ENCODE measurements at regions not wholly inside any gene's neighbourhood (a gene's known extent, or its start where the extent isn't known, plus 50 kb on each side); places are given as distances from the start of the nearest gene placed in this dataset.

DNA sequence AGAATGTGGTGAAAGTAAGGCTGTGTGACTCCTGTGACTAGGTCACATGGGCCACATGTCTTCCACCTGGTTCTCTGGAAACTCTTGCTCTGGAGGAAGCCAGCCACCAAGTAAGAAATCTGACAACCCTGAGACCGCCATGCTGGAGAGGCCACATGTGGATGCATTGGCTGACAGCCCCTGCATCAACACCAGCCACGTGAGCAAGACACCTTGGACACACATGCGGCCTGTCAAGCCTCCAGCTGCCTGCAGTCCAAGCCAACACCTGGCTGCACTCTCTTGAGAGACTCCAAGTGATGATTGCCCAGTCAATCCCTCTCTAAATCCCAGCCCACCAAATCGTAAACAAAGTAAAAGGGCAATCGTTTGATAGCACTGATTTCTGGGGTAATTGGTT, 112.6 kb downstream of the FOXL1 start:
- no peaks in the 10 kb centered on the region for H3K9me3 ChIP-seq
- no peaks in the 10 kb centered on the region for H3K36me3 ChIP-seq (ENCODE audit: control insufficient read depth in 2 of 2, extremely low read depth in 1 of 2, insufficient read depth in 1 of 2, low read length in 1 of 2)
- H3K27me3 ChIP-seq (replicated peaks in 1 of 2; ENCODE audit: control insufficient read depth in 2 of 2, extremely low read depth in 1 of 2, insufficient read depth in 2 of 2, low read length in 1 of 2): peaks cover 6 to 8% of the 10 kb centered on the region in 2 experiments
- H3K9me3 Mint-ChIP-seq: no peaks in the 10 kb centered on the region
- ATAC-seq (replicated peaks in 1 of 4) (no peak), DNase-seq (no peak)
- ChIA-PET POLR2A (no interaction called here), CTCF (no interaction called here)
- H3K27ac Mint-ChIP-seq: no peak overlapping the region
- H3K4me3 Mint-ChIP-seq: no peak overlapping the region
- H3K4me1 ChIP-seq (ENCODE audit: control insufficient read depth in 1 of 2, extremely low read depth in 1 of 2, insufficient read depth in 2 of 2, low read length in 2 of 2): no peaks in the 10 kb centered on the region
- WGBS (ENCODE audit: insufficient coverage): 73% methylated on average over 3 of the region's 5 CpGs
- no peak overlapping the region for H3K27ac ChIP-seq (ENCODE audit: low read length)
- no peaks in the 10 kb centered on the region for H3K36me3 Mint-ChIP-seq
- H3K4me3 ChIP-seq (ENCODE audit: control insufficient read depth in 1 of 2, extremely low read depth in 1 of 2, low read length in 1 of 2): no peak overlapping the region
- H3K4me1 Mint-ChIP-seq: no peaks in the 10 kb centered on the region
- H3K27me3 Mint-ChIP-seq: peaks cover 4 to 6% of the 10 kb centered on the region in 2 donors

DNA sequence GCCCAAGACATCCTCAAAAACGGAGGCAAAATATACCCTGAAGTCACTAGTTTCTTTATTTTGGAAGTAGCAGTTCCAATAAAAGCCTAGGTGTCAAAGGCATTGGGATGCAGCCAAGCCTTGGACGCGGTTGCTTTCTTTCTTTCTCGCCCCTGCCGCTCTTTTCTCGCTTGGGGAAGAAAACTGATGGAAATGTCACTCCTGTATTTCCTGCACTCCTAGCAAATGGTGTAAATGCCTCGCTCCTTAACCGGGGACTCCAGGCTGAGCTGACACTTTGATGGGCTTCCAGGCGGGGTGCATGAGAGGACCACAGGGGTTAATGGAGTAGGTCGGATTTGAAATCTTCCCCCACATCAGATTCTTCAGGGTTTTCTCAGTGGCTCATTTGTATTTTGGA, 114.1 kb downstream of the FOXL1 start:
- peaks cover 0 to 7% of the 10 kb centered on the region in 2 donors for H3K27me3 Mint-ChIP-seq
- H3K27ac ChIP-seq (ENCODE audit: low read length): no peak overlapping the region
- no peaks in the 10 kb centered on the region for H3K9me3 Mint-ChIP-seq
- ATAC-seq (replicated peaks in 1 of 4) (no peak), DNase-seq (no peak)
- no peak overlapping the region for H3K4me3 ChIP-seq (ENCODE audit: control insufficient read depth in 1 of 2, extremely low read depth in 1 of 2, low read length in 1 of 2)
- H3K27me3 ChIP-seq (replicated peaks in 1 of 2; ENCODE audit: control insufficient read depth in 2 of 2, extremely low read depth in 1 of 2, insufficient read depth in 2 of 2, low read length in 1 of 2): peaks cover 6 to 8% of the 10 kb centered on the region in 2 experiments
- no peaks in the 10 kb centered on the region for H3K36me3 ChIP-seq (ENCODE audit: control insufficient read depth in 2 of 2, extremely low read depth in 1 of 2, insufficient read depth in 1 of 2, low read length in 1 of 2)
- no peak overlapping the region for H3K27ac Mint-ChIP-seq
- H3K4me1 ChIP-seq (ENCODE audit: control insufficient read depth in 1 of 2, extremely low read depth in 1 of 2, insufficient read depth in 2 of 2, low read length in 2 of 2): no peaks in the 10 kb centered on the region
- ChIA-PET CTCF (no interaction called here), POLR2A (no interaction called here)
- 79% methylated on average over 3 of the region's 10 CpGs for WGBS (ENCODE audit: insufficient coverage)
- H3K4me3 Mint-ChIP-seq: no peak overlapping the region
- no peaks in the 10 kb centered on the region for H3K36me3 Mint-ChIP-seq
- no peaks in the 10 kb centered on the region for H3K4me1 Mint-ChIP-seq
- no peaks in the 10 kb centered on the region for H3K9me3 ChIP-seq

- Histone ChIP-seq H3K27ac (ENCODE audit: low read length) (no peak overlapping the region), H3K4me3 (ENCODE audit: control insufficient read depth in 1 of 2, extremely low read depth in 1 of 2, low read length in 1 of 2) (no peak overlapping the region), H3K4me1 (ENCODE audit: control insufficient read depth in 1 of 2, extremely low read depth in 1 of 2, insufficient read depth in 2 of 2, low read length in 2 of 2) (no peaks in the 10 kb centered on the region), H3K36me3 (ENCODE audit: control insufficient read depth in 2 of 2, extremely low read depth in 1 of 2, insufficient read depth in 1 of 2, low read length in 1 of 2) (no peaks in the 10 kb centered on the region), H3K9me3 (no peaks in the 10 kb centered on the region), H3K27me3 (replicated peaks in 1 of 2; ENCODE audit: control insufficient read depth in 2 of 2, extremely low read depth in 1 of 2, insufficient read depth in 2 of 2, low read length in 1 of 2) (peaks cover 6 to 8% of the 10 kb centered on the region in 2 experiments)
- WGBS (ENCODE audit: insufficient coverage): 86% methylated on average over 2 of the region's 5 CpGs
- DNase-seq (no peak), ATAC-seq (replicated peaks in 1 of 4) (no peak)
- no peaks in the 10 kb centered on the region for H3K36me3 Mint-ChIP-seq
- no peaks in the 10 kb centered on the region for H3K9me3 Mint-ChIP-seq
- H3K27me3 Mint-ChIP-seq: peaks cover 0 to 6% of the 10 kb centered on the region in 2 donors
- POLR2A ChIA-PET: no interaction called here
- H3K27ac Mint-ChIP-seq: no peak overlapping the region
- no peak overlapping the region for H3K4me3 Mint-ChIP-seq
- CTCF ChIA-PET: no interaction called here
- H3K4me1 Mint-ChIP-seq: no peaks in the 10 kb centered on the region
Observed at GRCh38 chr16:86693033-86693432, 114.7 kb downstream of the FOXL1 start.

DNA sequence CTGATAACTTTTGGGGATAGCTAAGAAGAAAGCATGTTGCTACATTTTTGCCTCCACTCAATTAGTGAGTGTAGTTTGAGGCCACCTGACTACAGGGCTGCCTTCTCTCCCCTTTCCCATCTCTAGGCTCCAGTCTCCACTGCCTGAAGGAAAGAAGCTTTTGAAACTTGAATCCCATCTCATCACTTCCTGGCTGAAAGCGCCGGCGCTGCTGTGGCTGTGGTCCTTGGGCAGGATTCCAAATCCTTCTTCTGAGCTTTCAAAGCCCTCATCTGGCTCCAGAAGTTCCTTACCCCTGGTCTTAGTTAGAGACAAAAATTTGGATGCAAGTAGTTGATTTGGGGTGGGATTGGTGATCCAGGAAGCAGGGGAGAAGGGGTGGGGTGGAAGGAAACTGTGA, 119.4 kb downstream of the FOXL1 start:
- Histone ChIP-seq H3K4me3 (ENCODE audit: control insufficient read depth in 1 of 2, extremely low read depth in 1 of 2, low read length in 1 of 2) (no peak overlapping the region), H3K9me3 (no peaks in the 10 kb centered on the region), H3K36me3 (ENCODE audit: control insufficient read depth in 2 of 2, extremely low read depth in 1 of 2, insufficient read depth in 1 of 2, low read length in 1 of 2) (no peaks in the 10 kb centered on the region), H3K27me3 (replicated peaks in 1 of 2; ENCODE audit: control insufficient read depth in 2 of 2, extremely low read depth in 1 of 2, insufficient read depth in 2 of 2, low read length in 1 of 2) (peaks cover 6 to 12% of the 10 kb centered on the region in 2 experiments), H3K27ac (ENCODE audit: low read length) (no peak overlapping the region), H3K4me1 (ENCODE audit: control insufficient read depth in 1 of 2, extremely low read depth in 1 of 2, insufficient read depth in 2 of 2, low read length in 2 of 2) (no peaks in the 10 kb centered on the region)
- H3K4me3 Mint-ChIP-seq: no peak overlapping the region
- no CpG with 5 or more reads among the region's 3 CpGs for WGBS (ENCODE audit: insufficient coverage)
- no peak for ATAC-seq (replicated peaks in 1 of 4)
- CTCF ChIA-PET: no interaction called here
- peaks cover 0 to 1% of the 10 kb centered on the region in 2 donors for H3K27me3 Mint-ChIP-seq
- H3K36me3 Mint-ChIP-seq: no peaks in the 10 kb centered on the region
- no peak overlapping the region for H3K27ac Mint-ChIP-seq
- DNase-seq: no peak
- no peaks in the 10 kb centered on the region for H3K9me3 Mint-ChIP-seq
- H3K4me1 Mint-ChIP-seq: no peaks in the 10 kb centered on the region
- POLR2A ChIA-PET: no interaction called here

DNA sequence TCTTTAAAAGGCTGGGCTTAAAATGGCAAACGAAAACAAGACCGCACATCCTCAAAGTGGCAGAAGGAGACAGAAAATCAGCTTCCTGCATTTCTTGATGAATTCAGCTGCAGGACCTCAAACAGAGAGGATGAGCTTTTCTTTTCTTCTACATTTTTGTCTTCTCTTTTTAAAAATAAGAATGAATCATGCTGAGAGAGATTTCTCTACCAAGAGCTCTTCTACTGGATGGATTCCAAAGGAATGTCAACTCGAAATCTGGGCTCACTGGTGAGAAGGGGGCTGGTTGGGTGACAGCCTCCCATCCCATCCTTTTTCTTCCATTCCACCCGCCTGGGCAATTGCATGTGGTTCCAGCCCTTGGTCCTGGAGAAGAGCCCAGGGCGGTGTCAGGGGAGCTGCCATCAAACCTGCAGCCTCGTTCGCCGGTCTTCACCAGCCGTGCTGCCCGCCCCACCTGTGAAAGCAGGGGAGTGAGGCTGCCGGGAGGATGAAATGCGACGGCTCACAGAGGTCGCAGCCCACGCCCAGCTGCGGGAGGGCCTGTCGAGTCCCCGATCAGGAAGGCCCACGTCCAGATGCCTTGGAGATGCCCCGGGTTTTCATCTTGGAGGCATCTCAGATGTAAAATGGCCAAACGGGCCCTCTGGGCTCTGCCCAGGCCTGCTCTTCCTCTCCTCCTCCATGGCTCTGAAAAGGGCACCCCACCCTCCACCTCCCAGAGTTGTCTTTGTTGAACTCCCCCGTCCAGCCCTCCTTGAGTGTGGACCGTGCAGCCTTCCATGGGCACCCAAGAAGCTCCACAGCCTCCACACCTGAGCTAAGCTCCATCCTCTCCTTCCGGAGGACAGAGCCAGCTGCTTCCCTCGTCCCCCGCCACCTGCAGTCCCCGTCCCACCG, 121.9 kb downstream of the FOXL1 start:
- Mint-ChIP-seq H3K27me3 (peaks cover 0 to 7% of the 10 kb centered on the region in 2 donors), H3K4me3 (no peak overlapping the region), H3K4me1 (no peaks in the 10 kb centered on the region), H3K27ac (no peak overlapping the region), H3K36me3 (no peaks in the 10 kb centered on the region), H3K9me3 (no peaks in the 10 kb centered on the region)
- no peaks in the 10 kb centered on the region for H3K36me3 ChIP-seq (ENCODE audit: control insufficient read depth in 2 of 2, extremely low read depth in 1 of 2, insufficient read depth in 1 of 2, low read length in 1 of 2)
- POLR2A ChIA-PET: no interaction called here
- ATAC-seq (replicated peaks in 1 of 4) (no peak), DNase-seq (no peak)
- no peaks in the 10 kb centered on the region for H3K9me3 ChIP-seq
- peaks cover 0 to 7% of the 10 kb centered on the region in 2 experiments for H3K27me3 ChIP-seq (replicated peaks in 1 of 2; ENCODE audit: control insufficient read depth in 2 of 2, extremely low read depth in 1 of 2, insufficient read depth in 2 of 2, low read length in 1 of 2)
- no peaks in the 10 kb centered on the region for H3K4me1 ChIP-seq (ENCODE audit: control insufficient read depth in 1 of 2, extremely low read depth in 1 of 2, insufficient read depth in 2 of 2, low read length in 2 of 2)
- WGBS (ENCODE audit: insufficient coverage): 91% methylated on average over 26 of the region's 28 CpGs
- no peak overlapping the region for H3K4me3 ChIP-seq (ENCODE audit: control insufficient read depth in 1 of 2, extremely low read depth in 1 of 2, low read length in 1 of 2)
- CTCF ChIA-PET: no interaction called here
- H3K27ac ChIP-seq (ENCODE audit: low read length): no peak overlapping the region

GRCh38 chr16:86701286-86701975, 123.1 kb downstream of the FOXL1 start:
- Mint-ChIP-seq H3K36me3 (no peaks in the 10 kb centered on the region), H3K4me3 (no peak overlapping the region), H3K27me3 (peaks cover 0 to 7% of the 10 kb centered on the region in 2 donors), H3K4me1 (no peaks in the 10 kb centered on the region), H3K27ac (no peak overlapping the region), H3K9me3 (no peaks in the 10 kb centered on the region)
- no peaks in the 10 kb centered on the region for H3K9me3 ChIP-seq
- no peaks in the 10 kb centered on the region for H3K4me1 ChIP-seq (ENCODE audit: control insufficient read depth in 1 of 2, extremely low read depth in 1 of 2, insufficient read depth in 2 of 2, low read length in 2 of 2)
- no peak overlapping the region for H3K4me3 ChIP-seq (ENCODE audit: control insufficient read depth in 1 of 2, extremely low read depth in 1 of 2, low read length in 1 of 2)
- WGBS (ENCODE audit: insufficient coverage): 89% methylated on average over 29 of the region's 30 CpGs
- ChIA-PET CTCF (interaction anchor here in 1 of 2 donors (0.5 kb wide), 1 partner anchor 1446 kb away, joined by 3 read pairs; no protein-coding TSS in a partner anchor), POLR2A (no interaction called here)
- H3K36me3 ChIP-seq (ENCODE audit: control insufficient read depth in 2 of 2, extremely low read depth in 1 of 2, insufficient read depth in 1 of 2, low read length in 1 of 2): no peaks in the 10 kb centered on the region
- H3K27ac ChIP-seq (ENCODE audit: low read length): no peak overlapping the region
- ATAC-seq (replicated peaks in 1 of 4) (no peak), DNase-seq (no peak)
- peaks cover 0 to 11% of the 10 kb centered on the region in 2 experiments for H3K27me3 ChIP-seq (replicated peaks in 1 of 2; ENCODE audit: control insufficient read depth in 2 of 2, extremely low read depth in 1 of 2, insufficient read depth in 2 of 2, low read length in 1 of 2)

All from T-cell (primary cell).